Erythroblast (primary cell): ENCODE measurements at regions not wholly inside any gene's neighbourhood (a gene's known extent, or its start where the extent isn't known, plus 50 kb on each side); places are given as distances from the start of the nearest gene placed in this dataset.

ENCODE experiments used
- DNase-seq, 2 experiments: peaks; one replicate each; lab custom pipeline; 2025; lab: John Stamatoyannopoulos, UW
- GATA1 ChIP-seq: IDR thresholded peaks from 2 replicates; pipeline ENCODE4 v1.6.1; 2011; ENCODE audit warnings: low read depth, mild to moderate bottlenecking, control low read depth, low read length, moderate library complexity
- POLR2A ChIP-seq: IDR thresholded peaks from 2 replicates; pipeline ENCODE4 v1.6.1; 2011; ENCODE audit warnings: mild to moderate bottlenecking, low read length

DNA sequence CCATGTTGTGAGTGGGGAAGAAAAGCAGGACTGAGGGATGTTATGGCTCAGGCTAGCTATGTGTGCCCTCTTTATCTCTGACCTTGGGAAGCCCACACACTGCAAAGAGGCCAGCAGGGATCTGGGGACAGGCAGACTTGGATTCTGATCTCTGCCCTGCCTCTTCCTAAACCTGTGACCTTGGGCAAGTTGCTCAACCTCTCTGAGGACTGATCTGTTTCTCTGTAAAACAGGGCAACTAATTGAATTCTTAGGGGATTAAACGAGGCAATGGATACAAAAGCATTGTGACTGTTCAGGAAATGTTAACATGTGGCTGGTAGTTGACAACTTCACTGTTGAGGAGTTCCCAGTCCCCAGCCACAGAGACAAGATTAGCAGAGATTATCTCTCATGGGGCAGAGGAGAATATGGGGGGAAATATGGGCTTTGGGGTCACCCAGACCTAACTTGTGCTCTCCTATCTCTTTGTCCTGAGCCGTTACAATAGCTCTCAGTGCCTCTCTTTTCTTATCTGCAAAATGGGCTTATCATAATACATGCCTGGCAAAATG lies 184.7 kb upstream of the GLI2 start:
- DNase-seq, result no peak
- no peak for TF ChIP-seq POLR2A
- no peak for TF ChIP-seq GATA1

DNA sequence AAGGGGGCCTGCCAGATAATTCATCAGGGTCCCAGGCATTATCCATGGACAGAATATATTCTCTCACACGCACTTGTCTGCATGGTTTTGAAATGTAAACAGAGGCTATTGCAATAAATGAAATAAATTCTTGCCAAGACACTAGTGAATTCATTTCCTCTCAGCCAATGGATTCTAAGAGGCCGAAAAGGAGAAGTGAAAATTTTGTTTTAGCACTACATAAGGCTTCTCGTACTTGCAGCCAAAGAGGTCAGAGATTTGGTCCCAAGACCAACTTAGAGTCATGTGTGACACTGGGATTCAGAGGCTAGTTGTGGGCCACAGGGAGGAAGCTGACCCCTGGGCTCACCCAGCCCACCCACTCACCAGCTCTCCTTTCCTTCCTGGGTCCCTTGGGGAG lies 184.1 kb upstream of the GLI2 start:
- TF ChIP-seq POLR2A (no peak), GATA1 (no peak)
- no peak for DNase-seq

DNA sequence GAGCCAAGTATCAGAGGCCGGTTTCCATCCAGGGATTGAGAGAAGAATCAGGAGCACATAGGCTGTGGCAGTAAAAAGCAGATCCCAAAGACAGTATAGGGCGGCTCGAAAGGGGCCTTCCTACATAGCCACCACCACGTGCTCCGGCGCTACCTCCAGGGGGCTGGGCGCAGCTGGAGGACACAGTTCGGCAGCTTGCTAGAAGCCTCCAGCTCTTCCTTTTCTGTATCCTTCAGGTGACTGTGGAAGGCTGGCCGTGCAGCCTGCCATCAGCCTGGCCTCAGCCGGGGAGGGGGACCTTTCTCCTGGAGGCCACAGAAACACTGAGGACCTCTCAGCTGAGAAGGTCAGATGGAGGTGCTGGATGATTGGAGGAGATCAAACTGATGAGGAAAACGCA lies 183.6 kb upstream of the GLI2 start:
- DNase-seq, result no peak
- no peak for TF ChIP-seq GATA1
- no peak for TF ChIP-seq POLR2A

DNA sequence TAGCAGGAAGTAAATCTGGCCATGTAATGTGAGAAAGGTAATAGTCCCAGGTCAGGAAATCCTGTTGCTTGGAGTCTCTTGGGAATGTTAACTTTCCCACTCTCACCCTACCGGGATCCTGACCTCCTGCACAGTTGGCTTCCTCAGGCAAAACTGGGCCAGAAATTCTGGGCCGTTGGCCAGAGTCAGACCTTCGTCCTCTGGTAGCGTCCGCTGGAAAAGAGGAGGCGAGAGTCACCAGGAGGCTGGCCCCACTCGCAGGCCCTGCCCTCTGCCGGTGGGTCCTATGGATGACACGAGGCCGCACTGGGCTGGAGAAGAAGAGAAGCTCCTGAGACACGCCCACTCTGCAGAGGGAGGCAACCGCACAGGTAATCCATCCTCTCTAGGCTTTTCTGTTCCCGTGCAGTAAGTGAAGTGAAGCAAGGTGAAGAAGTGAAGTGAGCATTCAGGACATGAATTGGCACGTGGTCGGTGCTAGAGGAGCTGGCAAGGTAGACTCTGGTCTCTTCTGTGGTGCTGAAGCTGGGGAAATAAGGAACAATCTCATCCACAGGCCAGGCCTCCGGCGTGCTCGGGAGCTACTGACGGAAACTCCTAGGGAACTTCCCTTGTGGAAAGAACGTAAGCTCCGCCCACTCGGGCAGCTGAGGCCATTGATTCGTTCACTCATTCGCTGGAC lies 182.7 kb upstream of the GLI2 start:
- peak; percentile 36 to 45 for DNase-seq

DNA sequence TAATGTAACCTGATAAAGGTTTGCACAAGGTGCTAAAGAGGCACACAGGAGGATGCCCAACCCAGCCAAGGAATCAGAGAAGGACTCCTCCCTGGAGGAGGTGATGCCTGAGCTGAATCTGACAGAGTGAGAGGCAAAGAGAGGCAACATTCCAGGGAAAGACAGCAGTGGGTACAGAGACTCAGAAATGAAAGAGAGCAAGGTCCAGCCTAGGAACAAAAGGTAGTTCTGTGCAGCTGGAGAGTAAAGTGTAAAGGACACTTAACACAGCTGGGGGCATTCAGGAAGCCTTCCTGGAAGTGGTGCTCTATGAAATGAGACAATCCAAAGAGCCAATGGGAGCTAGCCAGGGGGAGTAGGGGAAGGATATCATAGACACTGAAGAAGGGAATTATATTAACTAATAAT lies 181.0 kb upstream of the GLI2 start:
- TF ChIP-seq POLR2A, result no peak
- TF ChIP-seq GATA1, result no peak

More for the DNA sequence above, 182.7 kb upstream of the GLI2 start:
- TF ChIP-seq GATA1, result no peak
- no peak for TF ChIP-seq POLR2A

DNA sequence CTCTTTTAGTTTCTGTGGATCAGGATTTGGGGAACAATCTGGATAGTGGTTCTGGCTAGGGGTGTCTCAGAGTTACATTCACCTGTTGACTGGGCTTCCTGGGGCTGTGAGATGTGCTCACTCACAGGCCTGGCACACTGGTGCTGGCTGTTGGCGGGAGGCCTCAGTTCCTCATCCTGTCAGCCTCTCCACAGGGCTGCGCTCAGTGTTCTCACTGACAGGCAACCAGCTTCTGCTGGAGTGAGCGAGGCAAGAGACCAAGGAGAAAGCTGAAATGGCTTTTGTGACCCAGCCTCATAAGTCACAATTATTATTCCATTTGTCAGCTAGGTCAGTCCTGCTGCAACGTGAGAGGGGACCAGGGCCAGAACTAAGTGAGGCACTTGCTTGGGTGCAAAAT lies 180.6 kb upstream of the GLI2 start:
- no peak for TF ChIP-seq GATA1
- TF ChIP-seq POLR2A, result no peak
- DNase-seq, result no peak

More for the DNA sequence above, 181.0 kb upstream of the GLI2 start:
- no peak for DNase-seq

DNA sequence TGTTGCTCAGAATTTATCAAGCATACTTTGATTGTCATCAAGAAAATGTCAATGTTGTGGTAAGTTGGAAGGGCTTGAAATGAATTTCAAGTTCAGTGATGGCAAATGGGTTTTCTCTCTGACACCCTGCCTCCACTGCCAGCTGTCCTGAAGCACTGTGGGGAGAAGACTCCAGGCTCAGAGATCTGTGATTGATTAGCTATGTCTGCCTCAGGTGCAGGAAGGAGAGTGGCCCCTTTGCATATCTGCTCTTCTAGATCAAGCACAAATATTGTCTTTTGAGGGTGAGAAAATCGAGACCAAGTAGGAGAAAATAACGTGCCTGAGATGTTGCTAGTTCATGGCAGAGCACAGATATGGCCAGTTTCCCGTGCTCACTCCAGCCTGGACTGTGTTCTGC lies 178.8 kb upstream of the GLI2 start:
- TF ChIP-seq POLR2A, result no peak
- TF ChIP-seq GATA1, result no peak
- DNase-seq, result no peak

DNA sequence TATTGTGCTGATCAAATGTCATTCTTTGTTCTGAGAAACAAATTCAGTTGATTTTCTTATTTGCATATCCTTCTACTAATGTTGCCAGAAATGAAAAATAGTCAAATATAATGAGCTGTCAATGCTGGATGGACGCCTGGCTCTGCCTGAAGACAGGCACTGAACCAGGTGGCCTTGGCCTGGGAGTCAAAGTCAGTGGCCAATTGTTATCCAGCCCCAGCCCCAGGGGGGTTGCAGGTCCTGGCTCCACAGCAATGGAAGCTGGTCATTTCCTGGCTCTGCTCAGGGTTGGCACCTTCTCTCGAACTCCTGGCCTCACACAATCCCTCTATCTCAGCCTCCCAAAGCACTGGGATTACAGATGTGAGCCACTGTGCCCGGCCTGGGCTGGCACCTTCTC lies 176.8 kb upstream of the GLI2 start:
- no peak for DNase-seq
- no peak for TF ChIP-seq GATA1

DNA sequence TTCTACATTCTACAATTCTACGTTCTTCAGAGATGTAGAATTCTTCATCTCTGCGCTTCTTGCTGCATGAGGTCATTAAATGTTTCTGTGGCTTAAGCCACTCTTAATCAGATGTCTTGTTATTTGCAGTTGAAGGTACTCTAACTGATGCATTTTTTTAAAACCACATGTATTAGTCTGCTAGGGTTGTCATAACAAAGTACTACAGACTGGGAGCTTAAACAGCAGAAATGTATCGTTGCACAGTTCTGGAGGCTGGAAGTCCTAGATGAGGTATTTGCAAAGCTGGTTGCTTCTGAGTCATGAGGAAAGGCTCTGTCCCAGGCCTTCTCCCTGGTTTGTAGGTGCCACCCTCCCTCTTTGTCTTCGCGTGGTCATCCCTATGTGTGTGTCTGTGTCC lies 176.3 kb upstream of the GLI2 start:
- no peak for TF ChIP-seq POLR2A
- no peak for TF ChIP-seq GATA1
- DNase-seq, result no peak

DNA sequence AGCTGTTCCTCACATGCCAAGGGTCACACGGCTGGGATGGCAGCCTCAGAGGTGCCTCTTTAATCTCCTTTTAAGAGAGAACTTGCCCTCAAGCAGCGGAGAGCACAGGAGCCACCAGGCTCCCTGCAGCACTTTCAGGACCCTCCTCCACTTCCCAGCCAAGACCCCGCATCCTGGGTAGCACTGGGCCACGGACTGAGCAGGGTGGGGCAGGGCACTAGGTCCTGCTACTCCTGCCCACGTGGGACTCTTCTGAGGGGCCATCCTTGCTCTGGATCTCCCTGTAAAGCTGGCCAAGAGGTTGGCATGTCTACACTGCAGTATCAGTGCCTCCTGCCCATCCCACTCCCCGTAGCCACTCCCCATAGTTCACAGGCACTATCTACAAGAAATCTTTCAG lies 175.3 kb upstream of the GLI2 start:
- no peak for DNase-seq
- no peak for TF ChIP-seq POLR2A
- no peak for TF ChIP-seq GATA1

DNA sequence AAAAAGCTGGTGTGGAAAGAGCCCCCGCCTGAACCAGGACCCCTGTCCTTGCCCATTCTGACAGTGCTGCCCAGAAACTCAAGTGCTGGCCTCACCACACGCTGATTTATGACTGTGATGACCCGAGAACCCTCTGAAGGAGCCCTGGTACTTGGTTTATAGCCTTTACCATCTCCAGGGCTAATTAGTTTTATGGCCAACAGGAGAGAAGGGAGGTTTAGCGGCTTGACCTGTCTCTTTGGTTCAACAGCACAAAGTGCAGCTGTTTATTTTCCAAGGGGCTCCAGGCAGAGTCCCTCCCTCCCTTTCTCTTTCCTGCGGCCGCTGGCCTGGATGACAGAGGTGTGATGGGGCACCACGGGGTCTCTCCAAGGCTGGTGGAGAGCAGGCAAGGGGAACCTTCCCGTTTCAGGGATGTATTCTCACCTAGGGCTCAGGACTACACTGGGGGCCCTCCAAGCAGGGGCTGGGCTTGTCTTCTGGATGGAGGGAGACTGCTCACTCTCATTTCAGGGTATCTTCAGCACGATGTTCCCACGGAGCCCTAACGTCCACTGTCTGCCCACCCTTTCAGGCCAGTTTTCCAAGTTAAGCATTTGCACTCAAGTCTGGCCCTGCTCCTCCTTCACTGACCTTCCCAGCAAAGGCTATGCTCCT lies 174.2 kb upstream of the GLI2 start:
- TF ChIP-seq POLR2A (no peak), GATA1 (no peak)
- DNase-seq, result no peak

DNA sequence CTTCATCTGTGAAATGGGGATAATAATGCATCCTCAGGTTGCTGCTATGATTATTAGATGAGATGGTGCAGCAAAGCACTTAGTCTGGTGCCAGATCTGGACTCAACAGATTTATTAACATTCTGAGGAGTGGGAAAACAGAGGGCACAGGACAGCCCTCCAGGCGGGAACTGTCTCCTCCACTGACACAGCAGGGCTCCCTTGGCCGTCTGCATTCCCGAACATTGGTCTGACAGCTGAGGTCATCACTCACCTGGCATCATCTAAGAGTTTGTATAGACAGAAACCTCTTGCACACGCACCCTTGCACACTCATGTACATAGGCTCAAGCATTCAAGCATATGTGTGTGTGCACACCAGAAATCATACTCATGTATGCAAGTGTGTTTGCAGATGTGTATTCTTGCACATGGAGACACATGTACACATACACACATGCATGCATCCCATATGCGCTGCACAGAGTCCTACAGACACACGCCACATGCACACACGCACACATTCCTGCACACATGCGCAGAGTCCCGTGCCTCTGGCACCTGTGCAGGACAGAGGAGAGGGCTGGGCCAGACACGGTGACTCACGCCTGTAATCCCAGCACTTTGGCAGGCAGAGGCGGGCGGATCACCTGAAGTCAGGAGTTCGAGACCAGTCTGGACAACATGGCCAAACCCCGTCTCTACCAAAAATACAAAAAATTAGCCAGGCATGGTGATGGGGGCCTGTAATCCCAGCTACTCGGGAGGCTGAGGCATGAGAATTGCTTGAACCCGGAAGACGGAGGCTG lies 173.3 kb upstream of the GLI2 start:
- TF ChIP-seq GATA1 (no peak), POLR2A (no peak)
- no peak for DNase-seq

DNA sequence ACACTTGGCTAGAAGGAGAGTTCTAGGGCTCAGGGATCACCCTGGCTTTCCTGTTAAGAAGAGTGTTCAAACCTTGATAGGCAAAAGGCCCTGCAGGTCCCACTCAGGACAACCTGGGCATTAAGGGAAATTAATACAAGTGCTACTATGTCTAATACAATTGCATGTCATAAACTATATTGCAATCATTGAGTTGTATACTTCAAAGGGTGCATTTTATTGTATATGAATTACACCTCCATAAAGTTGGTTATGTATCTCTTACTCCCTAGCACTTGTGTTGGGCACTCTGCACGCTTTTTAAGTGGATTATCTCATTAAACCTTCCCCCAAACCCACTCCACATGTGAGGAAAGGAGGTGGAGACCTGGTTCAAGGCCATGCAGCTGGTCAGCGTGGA lies 172.1 kb upstream of the GLI2 start:
- no peak for DNase-seq
- TF ChIP-seq GATA1, result no peak
- TF ChIP-seq POLR2A, result no peak
